ENCODE measurements at regions not wholly inside any gene's neighbourhood (a gene's known extent, or its start where the extent isn't known, plus 50 kb on each side); places are given as distances from the start of the nearest gene placed in this dataset.

DNA sequence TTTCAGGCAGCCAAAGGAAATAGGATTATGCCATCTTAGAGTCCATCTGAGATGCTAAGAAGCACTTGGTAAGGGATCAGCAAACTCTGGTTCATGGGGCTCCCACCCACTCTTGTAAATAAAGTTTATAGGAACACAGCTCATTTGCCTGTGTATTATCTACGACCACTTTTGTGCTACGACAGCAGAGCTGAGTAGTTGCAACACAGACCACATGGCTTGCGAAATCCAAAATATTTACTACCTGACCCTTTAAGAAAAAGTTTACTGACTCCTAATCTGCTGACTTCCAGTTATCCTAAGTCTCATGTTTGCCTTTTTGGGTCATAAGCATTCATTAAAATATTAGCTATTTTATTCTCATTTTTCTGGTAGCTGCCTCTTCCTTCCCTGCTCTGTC is 859.0 kb downstream of the QKI start:
- DNase-seq = no peak

DNA sequence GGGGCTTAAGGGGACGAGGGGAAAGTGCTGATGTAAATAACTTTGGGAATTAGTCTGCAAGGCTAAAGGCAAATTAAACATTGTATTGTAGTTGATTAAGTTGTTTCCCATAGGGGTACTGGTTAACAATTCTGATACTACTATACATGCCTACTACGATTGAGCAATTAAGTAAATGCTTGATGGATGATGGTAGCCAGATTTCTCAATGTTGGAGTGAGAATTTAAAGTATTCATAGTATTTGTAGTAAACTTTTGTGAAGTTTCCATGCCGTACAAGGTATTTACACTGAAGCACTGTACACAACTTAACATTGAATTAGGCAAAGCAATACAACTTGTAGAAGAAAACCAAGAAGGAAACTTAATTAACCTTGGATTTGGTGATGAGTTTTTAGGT is 852.3 kb downstream of the QKI start:
- no peak for DNase-seq

DNA sequence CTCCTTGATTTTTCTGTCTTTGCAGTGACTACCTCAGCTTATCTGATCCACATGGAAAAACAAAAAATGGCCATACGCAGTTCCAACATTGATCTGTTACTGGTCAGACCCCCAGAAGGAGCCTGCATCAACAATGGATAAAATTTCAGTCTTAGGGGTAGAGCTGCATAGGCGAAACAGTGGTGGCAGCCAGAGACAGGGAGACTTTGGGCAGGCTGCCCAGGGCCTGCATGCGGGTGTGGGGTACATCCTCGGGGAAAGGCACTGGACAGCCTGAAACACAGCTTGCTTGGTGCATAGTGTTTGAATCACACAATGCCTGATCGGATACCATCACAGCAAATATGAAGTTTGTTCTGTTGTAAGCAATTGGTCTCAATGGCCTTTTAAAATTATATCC is 847.8 kb downstream of the QKI start:
- DNase-seq = no peak

DNA sequence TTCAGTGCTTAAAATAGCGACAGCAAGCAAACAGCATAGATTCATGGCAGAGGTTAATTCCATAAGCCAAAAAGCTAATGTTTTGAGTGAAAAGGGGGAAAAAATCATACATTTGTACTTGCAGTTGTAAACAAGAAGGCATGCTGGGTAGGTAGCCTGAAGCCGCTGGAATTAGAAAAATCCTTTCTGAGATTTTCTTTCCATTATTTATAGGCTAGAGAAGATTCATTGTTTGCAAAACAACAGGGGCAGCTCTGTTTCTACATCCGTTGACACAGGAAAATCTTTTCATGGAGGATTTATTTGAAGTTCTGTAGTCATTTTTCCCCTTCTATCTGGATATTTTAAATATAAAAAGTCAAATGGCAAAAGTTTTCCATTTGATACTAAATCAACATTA is 843.9 kb downstream of the QKI start:
- no peak for DNase-seq

DNA sequence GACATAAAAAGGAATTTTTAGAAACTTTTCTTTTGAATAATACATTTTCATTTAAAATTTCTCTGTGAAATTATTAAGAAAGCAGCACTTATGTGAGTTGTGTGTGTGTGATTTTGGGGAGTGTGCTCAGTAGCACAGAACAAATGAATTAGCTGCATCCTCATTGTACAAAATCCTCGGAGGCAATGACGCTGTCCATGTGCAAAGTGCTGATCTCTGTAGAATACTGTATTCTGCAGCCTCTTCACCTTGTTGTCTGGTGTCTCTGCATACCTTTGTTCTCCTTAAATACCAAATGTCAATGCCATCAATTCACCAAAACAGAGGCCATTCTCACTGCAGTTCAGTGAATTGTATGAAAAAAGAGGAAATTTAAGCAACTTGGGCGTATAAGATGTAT is 838.4 kb downstream of the QKI start:
- no peak for DNase-seq

DNA sequence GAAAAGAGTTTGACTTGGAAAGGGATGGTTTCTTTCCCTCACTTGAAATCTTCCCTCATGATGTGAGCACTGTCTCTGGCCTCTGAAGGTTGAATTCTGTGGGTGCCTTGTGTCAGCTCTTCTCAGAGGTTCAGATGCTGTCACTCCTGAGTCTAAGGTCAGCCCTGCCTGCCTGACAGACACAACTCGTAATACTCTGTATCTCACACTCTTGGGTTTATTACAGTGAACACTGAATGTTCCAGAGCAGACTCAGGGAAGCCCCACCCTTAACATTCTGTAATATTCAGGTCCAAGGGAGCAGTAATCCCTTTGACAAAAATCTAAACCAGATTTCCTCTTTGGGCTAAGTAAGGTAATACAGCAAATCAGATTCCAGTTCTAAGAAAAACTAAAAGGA is 837.8 kb downstream of the QKI start:
- no peak for DNase-seq

DNA sequence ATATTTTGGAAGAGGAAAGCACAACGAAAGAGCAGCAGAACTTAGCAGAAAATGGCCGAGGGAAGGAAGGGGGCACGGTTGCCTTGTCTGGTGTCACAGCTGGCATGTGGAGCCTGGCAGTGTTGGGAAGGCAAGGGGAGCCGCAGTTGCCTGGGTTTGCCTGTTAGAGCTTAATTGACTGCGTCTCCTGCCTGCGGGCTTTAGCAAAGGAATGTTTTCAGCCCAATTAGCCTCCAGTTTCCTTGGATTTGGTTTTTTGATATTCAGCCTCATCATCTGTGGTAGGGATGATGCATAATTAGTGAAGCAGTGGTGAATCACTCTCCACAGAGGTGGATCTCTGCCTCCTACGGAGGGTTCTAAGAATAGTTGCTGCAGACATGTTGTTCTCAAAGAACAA is 832.6 kb downstream of the QKI start:
- no peak for DNase-seq

DNA sequence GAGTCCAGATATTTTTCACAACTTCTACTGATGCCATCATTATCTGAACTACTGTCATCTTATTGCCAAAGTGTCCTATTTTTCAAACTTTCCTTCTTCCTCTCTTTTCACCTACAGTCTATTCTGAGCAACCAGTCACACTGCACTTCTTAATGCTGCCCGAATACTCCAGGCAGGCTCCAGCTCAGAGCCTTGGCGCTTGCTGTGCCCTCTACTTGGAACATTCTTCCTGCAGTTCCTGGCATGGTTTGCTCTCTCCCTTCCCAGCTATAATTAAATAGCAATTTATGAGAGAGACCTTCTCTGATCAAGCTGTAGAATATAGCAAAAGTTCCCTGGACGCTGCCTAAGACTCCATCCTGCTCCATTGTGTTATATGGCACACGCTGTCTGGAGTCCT is 831.6 kb downstream of the QKI start:
- no peak for DNase-seq

DNA sequence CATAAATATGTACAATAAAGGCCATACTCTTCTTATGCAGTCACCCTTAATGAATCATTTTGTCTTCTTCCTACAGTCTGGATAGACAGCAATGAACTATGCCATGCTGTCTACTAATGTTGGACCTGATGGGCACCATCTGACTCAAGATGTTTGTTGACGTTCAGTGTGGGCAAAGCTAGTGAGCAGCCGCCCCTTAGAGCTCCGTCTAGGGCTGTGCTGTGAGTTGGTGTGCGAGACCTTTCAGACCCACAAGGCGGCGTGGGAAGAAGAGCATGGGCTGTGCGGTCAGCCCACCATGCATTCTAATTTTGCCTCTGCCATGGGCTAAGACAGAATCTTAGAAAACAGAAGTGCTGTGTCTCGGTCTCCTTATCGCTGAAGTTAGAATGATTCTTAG is 829.4 kb downstream of the QKI start:
- no peak for DNase-seq

DNA sequence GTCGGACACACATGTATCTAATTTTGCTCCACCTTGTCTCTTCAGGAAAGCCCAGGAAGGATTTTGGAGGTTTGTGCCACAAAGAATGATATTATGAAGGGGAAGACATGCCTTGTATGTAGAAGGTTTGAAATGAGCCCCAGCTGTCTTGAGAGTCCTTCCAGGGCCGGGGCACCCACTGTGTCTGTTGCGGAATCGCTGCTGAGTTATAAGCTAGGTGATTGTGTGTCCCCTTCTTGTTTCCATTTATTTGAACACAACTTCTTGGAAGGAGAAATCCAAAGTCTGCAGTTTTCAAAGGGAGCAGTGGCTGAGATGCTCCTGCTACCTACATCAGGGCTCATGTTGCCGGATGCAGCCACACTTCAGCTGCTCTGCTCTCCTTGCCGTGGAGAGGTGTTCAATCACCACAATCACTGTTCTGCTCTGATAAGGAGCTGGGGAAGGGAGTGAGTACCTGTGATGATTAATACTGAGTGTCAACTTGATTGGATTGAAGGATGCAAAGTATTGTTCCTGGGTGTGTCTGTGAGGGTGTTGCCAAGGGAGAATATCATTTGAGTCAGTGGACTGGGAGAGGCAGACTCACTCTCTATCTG is 828.6 kb downstream of the QKI start:
- DNase-seq = no peak

DNA sequence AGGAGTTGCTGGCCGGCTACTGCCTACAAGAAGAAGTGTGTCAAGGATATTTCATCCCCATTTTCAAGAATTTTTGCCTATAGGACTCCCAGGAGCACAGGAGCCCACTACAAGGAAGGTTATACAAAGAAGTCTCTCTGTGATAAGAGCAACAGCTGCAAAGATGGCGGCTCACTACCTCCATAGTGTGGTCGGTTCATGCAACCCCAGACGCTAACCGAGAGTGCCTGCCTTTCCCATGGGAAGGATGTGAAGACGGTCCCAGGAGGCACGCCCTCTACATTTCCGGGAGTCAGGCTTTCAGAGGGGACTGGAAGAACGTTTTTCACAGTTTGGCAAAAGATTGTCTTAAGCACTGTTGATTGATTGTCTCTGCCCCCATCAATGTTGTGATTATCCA is 816.3 kb downstream of the QKI start:
- no peak for DNase-seq

DNA sequence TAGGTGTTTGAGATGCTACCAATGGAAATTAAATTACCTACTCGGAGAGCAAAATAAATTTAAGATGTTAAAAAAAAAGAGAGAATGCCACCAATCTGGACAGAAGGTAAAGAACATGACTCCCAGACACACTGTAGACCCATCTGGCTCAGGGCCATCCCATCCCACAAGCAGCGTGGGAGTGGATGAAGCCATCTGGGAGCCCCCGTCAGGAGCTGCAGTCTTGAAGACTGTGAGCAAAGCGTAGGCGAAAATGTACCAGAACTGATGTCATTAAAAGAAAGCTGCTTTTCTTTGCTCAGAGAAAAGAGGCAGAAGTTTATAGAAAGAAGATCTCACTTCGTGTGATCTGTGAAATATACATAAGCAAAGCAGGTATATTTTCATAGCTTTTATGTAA is 815.7 kb downstream of the QKI start:
- no peak for DNase-seq

DNA sequence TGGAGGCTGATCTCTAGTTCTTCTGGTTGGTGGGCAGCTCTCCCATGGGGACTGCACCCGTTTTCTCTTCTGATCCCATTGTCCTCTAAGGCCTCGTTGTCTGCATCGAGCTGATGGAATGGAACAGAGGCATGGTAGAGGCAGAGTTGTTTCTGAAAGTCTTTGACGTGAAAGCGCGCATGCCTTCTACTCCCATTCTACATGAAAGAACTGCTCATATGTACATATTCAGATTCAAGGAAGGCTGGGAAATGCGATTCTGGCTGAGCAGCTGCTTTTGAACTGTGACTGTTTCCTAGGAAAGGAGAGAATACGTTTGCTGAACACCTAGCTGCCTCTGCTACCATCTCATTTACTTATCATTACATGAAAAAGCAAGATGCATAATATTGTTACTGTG is 815.2 kb downstream of the QKI start:
- no peak for DNase-seq

DNA sequence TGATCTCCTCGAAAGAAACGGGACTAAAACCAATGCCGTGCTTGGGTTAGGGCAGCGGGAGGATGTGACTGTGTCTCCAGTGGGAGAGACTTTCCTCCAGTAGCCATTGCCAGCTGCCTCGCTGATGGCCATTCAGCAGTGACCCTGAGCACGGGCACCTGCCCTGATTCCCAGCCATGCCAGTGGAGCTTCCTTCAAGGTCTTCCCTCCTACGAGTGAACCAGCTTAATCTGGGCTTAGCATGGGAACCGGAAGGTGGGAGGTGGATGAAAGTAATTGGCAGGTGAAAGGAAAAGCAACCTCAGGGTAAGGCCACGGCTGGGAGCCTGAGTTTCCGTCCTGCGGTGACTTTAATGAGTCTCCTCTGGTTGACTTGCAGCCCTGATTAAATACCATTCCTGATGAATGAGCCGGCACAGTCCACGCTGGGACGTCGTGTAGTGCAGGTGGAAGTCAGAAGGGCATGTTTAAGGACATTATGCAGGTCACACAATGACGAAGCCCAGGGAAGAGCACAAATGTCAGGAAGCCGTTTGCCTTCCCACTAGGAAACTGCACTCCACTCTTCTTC is 813.5 kb downstream of the QKI start:
- no peak for DNase-seq

DNA sequence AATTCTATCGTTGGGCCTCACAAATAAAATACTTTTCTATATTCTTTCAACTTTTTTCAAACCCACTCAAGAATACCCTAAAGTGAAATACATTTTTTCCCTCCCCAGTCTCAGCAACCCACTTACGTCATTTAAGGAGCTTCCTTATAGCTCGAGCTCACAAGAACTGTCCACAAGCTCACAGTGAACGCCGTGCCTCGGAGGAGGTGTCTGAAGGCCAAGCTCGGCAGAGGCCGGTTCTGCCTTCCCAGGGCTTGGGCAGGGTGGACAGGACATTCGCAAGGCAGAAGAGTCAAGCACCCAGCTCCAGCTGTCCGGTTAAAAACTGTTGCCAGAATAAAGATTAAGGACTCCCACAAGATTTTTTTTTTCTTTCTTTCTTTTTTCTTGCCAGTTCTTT is 802.3 kb downstream of the QKI start:
- DNase-seq = no peak

DNA sequence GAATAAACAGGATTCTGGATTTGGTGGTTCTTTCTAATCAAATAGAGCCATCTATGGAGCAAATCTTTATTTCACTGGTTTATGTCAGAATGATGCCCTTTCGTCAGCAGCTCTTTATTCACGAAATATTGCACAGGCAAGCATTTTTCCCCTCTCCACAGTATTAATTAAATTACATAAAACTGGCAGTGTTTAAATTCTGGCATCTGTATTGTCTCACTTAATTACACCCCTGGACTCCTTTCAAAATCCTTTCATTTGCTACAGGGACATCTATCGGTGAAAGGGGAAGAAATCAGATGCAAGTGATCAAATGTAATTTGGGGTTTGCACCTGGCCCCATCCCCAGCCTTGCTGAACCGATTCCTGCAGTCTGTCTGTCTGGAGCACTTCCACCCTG is 801.9 kb downstream of the QKI start:
- no peak for DNase-seq

DNA sequence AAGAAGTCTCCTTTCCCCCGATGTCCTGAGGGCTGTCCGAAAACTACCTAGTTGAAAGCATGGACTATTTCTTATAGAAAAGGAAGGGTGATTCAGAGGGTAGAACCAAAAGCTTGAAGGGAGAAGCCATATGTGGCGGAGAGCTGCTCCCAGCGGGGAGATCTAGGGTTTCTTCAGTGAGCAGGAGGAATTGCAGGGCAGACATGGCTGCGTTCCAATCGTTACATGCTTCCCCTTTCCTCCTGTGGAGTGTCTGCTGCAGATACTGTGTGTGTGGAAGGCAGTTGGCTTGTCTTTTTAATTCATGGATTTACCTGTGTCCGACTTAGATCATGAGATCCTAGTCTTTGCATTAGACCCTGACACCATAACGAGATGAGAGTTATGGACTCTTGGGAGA is 799.5 kb downstream of the QKI start:
- no peak for DNase-seq

DNA sequence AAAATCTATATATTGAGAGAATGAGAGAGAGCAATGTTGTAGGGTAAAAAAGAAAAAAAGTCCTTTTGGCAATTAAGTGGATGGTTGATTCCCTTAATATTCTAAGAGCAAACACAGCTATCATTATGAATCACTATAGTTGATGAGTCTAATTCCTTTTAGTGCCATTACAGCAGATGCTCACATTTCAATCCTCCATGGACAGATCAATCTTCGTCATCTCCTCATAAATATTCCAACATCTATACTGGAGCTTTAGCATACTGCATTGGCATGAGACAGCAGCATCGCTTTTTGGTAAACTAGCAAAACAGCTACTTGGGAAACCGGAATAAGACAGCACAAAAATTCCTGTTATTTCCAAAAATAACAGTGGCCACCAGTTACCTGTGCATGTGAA is 796.7 kb downstream of the QKI start:
- DNase-seq = no peak

DNA sequence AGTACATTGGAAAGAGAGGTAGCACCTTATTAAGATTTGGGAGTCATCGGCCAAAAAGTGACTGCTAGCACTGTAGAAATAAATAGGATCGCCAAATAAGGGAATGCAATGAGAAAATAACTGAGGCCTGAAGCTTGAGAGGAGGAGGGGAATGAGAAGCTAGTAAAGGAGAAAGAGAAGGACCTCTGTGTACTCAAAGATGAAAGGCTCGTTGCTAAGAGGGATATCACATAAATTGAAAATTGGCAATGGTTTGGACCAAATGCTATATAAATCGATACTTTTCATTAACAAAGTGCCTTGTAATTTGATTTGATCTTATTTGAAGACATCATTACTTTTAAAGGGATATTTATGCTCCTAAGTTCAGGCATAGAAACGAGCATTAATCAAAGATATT is 796.3 kb downstream of the QKI start:
- DNase-seq = no peak

DNA sequence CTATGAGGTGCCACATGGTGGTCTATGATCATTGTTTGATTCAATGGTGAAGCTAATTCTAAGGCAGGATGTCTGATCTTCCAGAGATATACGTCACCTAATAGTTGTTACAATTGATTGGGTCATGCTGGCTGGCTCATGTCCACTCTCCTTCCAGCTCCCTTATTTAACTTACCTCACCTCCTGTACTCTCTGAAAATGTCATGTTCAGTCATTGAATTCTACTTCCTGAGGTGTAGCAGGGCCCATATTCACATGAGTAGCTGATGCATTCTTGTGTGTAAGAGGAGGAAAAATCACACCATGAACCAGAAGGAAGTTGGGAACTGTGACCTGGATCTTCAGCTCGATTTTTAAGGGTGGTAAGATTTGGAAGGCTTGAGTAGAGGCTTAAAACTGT is 795.8 kb downstream of the QKI start:
- no peak for DNase-seq

DNA sequence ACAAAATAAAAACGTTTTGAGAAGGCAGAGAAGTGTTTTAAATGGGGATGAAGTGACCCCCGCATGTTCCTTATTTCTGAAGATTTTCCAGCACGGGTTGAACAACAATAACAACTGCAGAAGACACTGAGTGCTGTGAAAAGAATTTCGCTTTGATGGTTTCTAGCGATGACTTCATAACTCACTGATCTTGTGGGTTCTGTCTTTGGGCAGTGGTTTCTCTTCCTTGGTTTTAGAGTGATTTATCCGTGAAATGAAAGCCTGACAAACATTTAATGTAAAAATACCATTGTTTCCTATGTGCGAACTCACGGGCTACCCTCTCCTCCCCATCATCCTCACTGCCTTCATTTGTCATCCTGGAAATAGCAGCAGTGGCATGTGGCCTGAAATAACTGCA is 793.9 kb downstream of the QKI start:
- DNase-seq = no peak

DNA sequence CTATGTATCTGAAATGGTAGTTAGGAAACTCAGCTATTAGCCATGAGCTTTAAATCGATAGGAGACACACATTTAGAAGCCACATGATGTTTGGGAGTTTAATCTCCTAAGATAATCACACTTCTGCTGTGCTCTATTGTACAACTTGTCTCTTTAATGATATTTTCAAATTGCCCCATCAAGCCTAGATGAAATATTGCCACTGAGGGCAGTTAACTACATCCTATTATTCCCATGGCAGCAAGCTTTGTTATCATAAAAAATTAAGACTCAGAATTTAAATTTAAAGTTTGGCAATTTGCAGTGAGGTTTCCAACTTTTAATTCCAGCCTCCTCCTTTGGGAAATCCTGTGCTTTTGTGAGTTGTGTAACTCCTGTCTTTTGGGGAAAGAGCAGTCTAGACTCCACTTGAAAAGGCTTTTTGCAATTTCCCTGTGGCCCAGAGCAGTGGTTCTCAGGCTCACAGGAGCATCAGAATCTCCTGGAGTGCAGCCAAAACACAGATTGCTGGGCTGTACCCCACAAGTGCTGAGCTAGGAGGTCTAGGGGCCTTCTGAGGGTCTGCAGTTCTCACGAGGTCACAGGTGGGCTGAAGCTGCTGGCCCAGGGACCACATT is 792.4 kb downstream of the QKI start:
- no peak for DNase-seq

DNA sequence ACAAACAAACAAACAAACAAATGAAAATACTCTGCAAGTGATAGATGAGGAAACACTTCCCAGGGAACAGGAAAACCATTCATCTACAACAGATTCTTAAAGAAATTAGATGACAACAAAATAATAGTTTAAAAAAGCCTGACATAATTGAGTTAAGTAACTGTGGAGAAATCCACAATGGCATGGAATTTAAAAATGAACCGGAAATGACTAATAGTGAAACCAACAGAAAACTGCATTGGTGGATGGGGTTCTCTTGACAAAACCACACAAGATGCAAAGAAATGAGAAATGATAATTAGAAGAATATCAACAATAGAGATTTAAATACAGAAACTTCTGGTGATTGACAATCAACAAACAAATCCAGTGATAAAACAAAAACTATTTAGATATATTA is 785.6 kb downstream of the QKI start:
- no peak for DNase-seq

DNA sequence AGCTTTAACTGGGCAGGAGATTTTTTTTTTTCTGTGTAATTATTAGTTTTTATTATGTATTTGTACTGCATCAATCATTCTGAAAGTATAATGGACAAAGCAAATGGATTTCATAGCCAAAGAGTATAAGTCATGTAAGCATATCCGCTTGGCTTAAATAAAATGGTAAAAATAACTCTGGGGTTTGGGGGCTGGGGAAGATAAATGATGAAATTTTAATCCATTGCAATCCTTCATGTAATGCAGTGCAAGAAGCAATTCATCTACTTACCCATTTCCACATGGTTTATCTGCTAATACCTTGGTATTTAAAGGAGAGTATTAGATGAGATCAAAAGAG is 781.4 kb downstream of the QKI start:
- no peak for DNase-seq

DNA sequence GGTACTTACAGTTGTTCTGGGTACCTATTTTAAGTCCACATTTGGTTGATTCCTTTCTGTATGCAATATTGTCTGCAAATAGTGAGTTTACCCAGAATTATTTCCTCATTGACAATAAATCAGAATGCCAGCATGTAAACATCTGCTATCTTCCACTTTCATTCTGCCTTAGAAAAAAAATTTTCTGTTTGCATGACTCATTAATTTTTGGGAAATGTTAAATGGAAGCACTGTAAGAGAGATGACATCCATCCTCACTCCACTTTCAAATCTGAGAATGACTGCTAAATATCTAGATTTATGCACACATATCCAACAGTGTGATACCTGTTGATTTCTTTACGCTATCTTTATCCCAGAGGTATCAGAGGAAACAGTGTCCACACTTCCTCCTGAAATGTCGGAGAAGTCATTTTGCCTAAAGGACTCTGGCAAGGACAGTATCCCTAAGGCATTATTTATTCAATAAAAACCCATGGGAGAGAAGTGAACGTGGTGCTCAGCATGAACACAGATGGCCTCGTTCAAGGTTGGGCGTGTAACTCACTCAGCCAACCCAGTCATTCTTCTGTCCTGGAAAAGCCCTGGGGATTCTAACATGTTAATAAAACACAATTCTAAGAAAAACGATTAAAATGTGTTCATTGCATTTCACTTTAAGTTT is 780.9 kb downstream of the QKI start:
- no peak for DNase-seq
